GM13976 (cell line): ENCODE measurements at regions not wholly inside any gene's neighbourhood (a gene's known extent, or its start where the extent isn't known, plus 50 kb on each side); places are given as distances from the start of the nearest gene placed in this dataset.

ENCODE experiments used
- DNase-seq: peaks from one replicate; pipeline ENCODE4 v3.0.0; 2012; ENCODE audit warnings: low spot score
- CTCF ChIP-seq: IDR thresholded peaks from 2 replicates; pipeline ENCODE4 v1.5.1; 2012; ENCODE audit warnings: borderline replicate concordance, mild to moderate bottlenecking; ENCODE audit not compliant: insufficient read depth; ENCODE audit errors: extremely low read depth, missing control alignments, control extremely low read depth
- in situ Hi-C: fragments of 300-500 bp; cut with MboI; formaldehyde crosslinking; loops from one replicate; pipeline ENCODE4 v1.12.0; 2022; ENCODE audit warnings: low sequenced_read_pairs, mixed read lengths, inconsistent platforms; ENCODE audit not compliant: unreplicated experiment

GRCh38 chr9:92180002-92180400, 64.8 kb upstream of the SPTLC1 start:
- no peak for DNase-seq
- in situ Hi-C loops: no loop called here

GRCh38 chr9:92179286-92180001, 64.2 kb upstream of the SPTLC1 start:
- no peak for TF ChIP-seq CTCF
- in situ Hi-C loops: no loop called here
- DNase-seq: no peak

More at GRCh38 chr9:92180002-92180400, 64.8 kb upstream of the SPTLC1 start:
- no peak for TF ChIP-seq CTCF

GRCh38 chr9:92177591-92177990, 62.4 kb upstream of the SPTLC1 start:
- in situ Hi-C loops: no loop called here
- no peak for DNase-seq
- TF ChIP-seq CTCF: no peak

- in situ Hi-C loops: no loop called here
- no peak for DNase-seq
- no peak for TF ChIP-seq CTCF
Measured at GRCh38 chr9:92176800-92177185, 61.6 kb upstream of the SPTLC1 start.

- no peak for TF ChIP-seq CTCF
- DNase-seq: no peak
- in situ Hi-C loops: no loop called here
Measured at GRCh38 chr9:92176068-92176799, 61.0 kb upstream of the SPTLC1 start.

GRCh38 chr9:92175441-92175840, 60.2 kb upstream of the SPTLC1 start:
- no peak for TF ChIP-seq CTCF

More at GRCh38 chr9:92175441-92175840, 60.2 kb upstream of the SPTLC1 start:
- DNase-seq: no peak
- in situ Hi-C loops: no loop called here
